ENCODE measurements at regions not wholly inside any gene's neighbourhood (a gene's known extent, or its start where the extent isn't known, plus 50 kb on each side); places are given as distances from the start of the nearest gene placed in this dataset.
"Not testable (repeated sequence)": the region's sequence is repeated elsewhere in the genome, so short reads cannot be mapped to it uniquely, and the experiment has no call there.

GRCh38 chr2:64932116-64932370, 57.2 kb upstream of the SLC1A4 start:
- H3K4me3 ChIP-seq (ENCODE audit: low read depth, low read length), result no peak overlapping the region
- DNase-seq (ENCODE audit: low read depth), result no peak
- TF ChIP-seq MAX (IDR thresholded peaks at IDR 0.05; ENCODE audit: low read depth, low read length), result no peak
- no peak for TF ChIP-seq MYC (IDR thresholded peaks at IDR 0.05; ENCODE audit: low read depth, low read length)
- TF ChIP-seq CTCF (IDR thresholded peaks at IDR 0.05; ENCODE audit: low read depth, low read length), result no peak
- TF ChIP-seq POLR2A (IDR thresholded peaks at IDR 0.05; ENCODE audit: extremely low read depth, insufficient read length), result no peak

- no peak for TF ChIP-seq MAX (IDR thresholded peaks at IDR 0.05; ENCODE audit: low read depth, low read length)
- no peak for TF ChIP-seq CTCF (IDR thresholded peaks at IDR 0.05; ENCODE audit: low read depth, low read length)
- TF ChIP-seq POLR2A (IDR thresholded peaks at IDR 0.05; ENCODE audit: extremely low read depth, insufficient read length), result no peak
- no peak for TF ChIP-seq MYC (IDR thresholded peaks at IDR 0.05; ENCODE audit: low read depth, low read length)
- DNase-seq (ENCODE audit: low read depth), result peak; percentile 80
- H3K4me3 ChIP-seq (ENCODE audit: low read depth, low read length), result peak overlapping the region; percentile 14
Measured at GRCh38 chr2:64932371-64933216, 56.6 kb upstream of the SLC1A4 start.

- no peak for TF ChIP-seq POLR2A (IDR thresholded peaks at IDR 0.05; ENCODE audit: extremely low read depth, insufficient read length)
- no peak for TF ChIP-seq MAX (IDR thresholded peaks at IDR 0.05; ENCODE audit: low read depth, low read length)
- no peak for TF ChIP-seq CTCF (IDR thresholded peaks at IDR 0.05; ENCODE audit: low read depth, low read length)
- TF ChIP-seq MYC (IDR thresholded peaks at IDR 0.05; ENCODE audit: low read depth, low read length), result no peak
- no peak for DNase-seq (ENCODE audit: low read depth)
- no peak overlapping the region for H3K4me3 ChIP-seq (ENCODE audit: low read depth, low read length)
Measured at GRCh38 chr2:64934530-64934929, 54.7 kb upstream of the SLC1A4 start.

DNA sequence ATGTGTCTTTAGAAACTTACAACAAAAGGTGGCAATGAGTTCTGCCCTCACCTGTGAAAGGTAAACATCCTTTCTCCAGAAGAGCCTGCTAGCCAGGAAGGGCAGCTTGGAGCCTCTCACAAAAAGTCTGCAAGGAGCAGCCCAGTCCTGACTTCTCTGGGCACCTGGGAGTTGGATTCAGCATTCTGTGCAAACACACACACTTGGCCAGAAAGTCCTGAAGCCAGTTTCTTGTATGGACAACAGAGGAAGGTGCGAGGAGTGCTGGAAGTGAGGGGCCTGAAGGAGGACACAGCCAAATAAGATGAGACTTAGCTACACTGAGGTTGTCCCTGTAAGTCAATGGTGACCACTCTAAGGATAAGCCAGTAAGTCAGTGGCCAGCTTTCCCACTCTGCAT, 52.4 kb upstream of the SLC1A4 start:
- TF ChIP-seq MAX (IDR thresholded peaks at IDR 0.05; ENCODE audit: low read depth, low read length) (no peak), POLR2A (IDR thresholded peaks at IDR 0.05; ENCODE audit: extremely low read depth, insufficient read length) (no peak), CTCF (IDR thresholded peaks at IDR 0.05; ENCODE audit: low read depth, low read length) (no peak), MYC (IDR thresholded peaks at IDR 0.05; ENCODE audit: low read depth, low read length) (no peak)
- DNase-seq (ENCODE audit: low read depth), result no peak
- no peak overlapping the region for H3K4me3 ChIP-seq (ENCODE audit: low read depth, low read length)

- not testable (repeated sequence) for H3K4me3 ChIP-seq (ENCODE audit: low read depth, low read length); DNase-seq (ENCODE audit: low read depth)
Measured at GRCh38 chr2:64937314-64937686, 51.9 kb upstream of the SLC1A4 start.

DNA sequence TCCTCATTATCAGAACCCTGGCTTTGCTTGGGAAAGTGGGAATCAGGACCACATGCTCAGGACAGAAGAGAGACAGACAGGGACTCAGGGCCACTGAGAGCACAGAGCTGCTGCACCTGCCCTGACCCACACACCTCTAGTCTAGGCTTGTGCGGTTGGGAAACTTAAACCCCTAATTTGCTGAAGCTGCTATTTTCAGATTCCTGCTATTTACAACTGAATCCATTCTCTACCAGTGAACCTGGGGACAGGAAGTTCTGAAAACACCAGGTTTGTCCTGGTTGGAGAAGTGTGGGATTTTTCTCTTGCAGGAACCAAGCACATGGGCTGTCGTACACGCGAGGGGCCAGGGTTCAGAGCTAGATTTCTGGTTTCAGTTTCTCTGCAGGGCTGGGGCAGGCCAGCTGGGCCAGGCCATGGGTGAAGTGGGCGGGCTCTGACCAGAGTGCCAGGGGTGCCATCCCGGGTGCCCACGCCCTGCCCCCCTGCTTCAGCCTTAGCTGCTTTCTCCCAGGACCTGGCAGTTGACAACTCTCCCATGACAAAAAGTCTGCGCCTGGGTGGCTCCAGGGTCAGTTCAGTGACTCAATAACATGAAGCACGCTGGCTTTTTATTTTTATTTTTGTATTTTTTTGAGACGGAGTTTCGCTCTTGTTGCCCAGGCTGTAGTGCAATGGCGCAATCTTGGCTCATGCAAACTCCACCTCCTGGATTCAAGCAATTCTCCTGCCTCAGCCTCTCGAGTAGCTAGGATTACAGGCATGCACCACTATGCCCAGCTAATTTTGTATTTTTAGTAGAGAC, 51.3 kb upstream of the SLC1A4 start:
- no peak overlapping the region for H3K4me3 ChIP-seq (ENCODE audit: low read depth, low read length)
- TF ChIP-seq POLR2A (IDR thresholded peaks at IDR 0.05; ENCODE audit: extremely low read depth, insufficient read length) (no peak), CTCF (IDR thresholded peaks at IDR 0.05; ENCODE audit: low read depth, low read length) (no peak)
- DNase-seq (ENCODE audit: low read depth), result peak; percentile 40

Measured in NB4 (cell line).